Chondrocyte (in vitro differentiated cells): ENCODE measurements at regions not wholly inside any gene's neighbourhood (a gene's known extent, or its start where the extent isn't known, plus 50 kb on each side); places are given as distances from the start of the nearest gene placed in this dataset.

Experiments
- DNase-seq: peaks from one replicate; pipeline ENCODE4 v3.0.0; 2021; ENCODE audit warnings: mixed read lengths, low spot score
- H3K27ac Mint-ChIP-seq: one replicate; pipeline ENCODE4 v1.8.0; 2021; ENCODE audit warnings: mild to moderate bottlenecking, moderate library complexity, mixed read lengths; ENCODE audit not compliant: unreplicated experiment
- H3K27me3 Mint-ChIP-seq: 2 replicates; pipeline ENCODE4 v1.8.0; 2021; ENCODE audit warnings: low read depth, mixed read lengths
- H3K36me3 Mint-ChIP-seq: 2 replicates; pipeline ENCODE4 v1.8.0; 2021; ENCODE audit warnings: low read depth, mixed read lengths
- H3K4me1 Mint-ChIP-seq: 2 replicates; pipeline ENCODE4 v1.8.0; 2021; ENCODE audit warnings: low read depth, mild to moderate bottlenecking, mixed read lengths
- H3K4me3 Mint-ChIP-seq: one replicate; pipeline ENCODE4 v1.8.0; 2021; ENCODE audit warnings: mild to moderate bottlenecking, moderate library complexity, mixed read lengths; ENCODE audit not compliant: unreplicated experiment
- H3K9me3 Mint-ChIP-seq: 2 replicates; pipeline ENCODE4 v1.8.0; 2021; ENCODE audit warnings: low read depth, mixed read lengths
- TF ChIP-seq, protein P1 (sequence below): fragments of 200-600 bp; sonication (generic); IDR thresholded peaks from 2 replicates; pipeline ENCODE4 v1.5.0; 2021; ENCODE audit warnings: antibody characterized with exemption, mild to moderate bottlenecking, moderate library complexity

- Mint-ChIP-seq H3K36me3 (peaks cover 3% of the 10 kb centered on the region), H3K4me1 (peaks cover 31% of the 10 kb centered on the region), H3K27me3 (peaks cover 5% of the 10 kb centered on the region), H3K9me3 (no peaks in the 10 kb centered on the region), H3K4me3 (no peak overlapping the region), H3K27ac (no peak overlapping the region)
- TF ChIP-seq, protein P1, sequence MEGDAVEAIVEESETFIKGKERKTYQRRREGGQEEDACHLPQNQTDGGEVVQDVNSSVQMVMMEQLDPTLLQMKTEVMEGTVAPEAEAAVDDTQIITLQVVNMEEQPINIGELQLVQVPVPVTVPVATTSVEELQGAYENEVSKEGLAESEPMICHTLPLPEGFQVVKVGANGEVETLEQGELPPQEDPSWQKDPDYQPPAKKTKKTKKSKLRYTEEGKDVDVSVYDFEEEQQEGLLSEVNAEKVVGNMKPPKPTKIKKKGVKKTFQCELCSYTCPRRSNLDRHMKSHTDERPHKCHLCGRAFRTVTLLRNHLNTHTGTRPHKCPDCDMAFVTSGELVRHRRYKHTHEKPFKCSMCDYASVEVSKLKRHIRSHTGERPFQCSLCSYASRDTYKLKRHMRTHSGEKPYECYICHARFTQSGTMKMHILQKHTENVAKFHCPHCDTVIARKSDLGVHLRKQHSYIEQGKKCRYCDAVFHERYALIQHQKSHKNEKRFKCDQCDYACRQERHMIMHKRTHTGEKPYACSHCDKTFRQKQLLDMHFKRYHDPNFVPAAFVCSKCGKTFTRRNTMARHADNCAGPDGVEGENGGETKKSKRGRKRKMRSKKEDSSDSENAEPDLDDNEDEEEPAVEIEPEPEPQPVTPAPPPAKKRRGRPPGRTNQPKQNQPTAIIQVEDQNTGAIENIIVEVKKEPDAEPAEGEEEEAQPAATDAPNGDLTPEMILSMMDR: no peak
- DNase-seq: no peak
Measured at GRCh38 chr1:232114985-232115384, 488.4 kb downstream of the DISC1 start.

DNA sequence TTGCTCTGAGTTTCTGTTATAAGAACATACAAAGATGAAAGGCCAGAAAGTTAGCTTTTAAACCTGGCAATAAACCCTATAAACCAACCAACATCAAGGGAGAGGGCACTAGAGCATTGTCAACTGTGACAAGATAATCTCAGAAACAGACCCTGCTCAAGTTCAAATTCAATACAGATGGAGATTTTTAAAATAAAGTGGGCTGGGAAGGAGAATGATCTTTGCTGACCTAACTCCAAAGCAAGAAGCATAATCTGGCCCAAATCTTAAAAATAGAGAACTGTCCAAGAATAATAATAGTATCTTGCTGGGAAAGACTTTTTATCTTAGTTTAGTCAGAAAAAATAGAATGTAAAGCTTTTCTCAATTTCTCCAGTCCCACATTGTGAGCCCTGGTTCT, 485.5 kb downstream of the DISC1 start:
- Mint-ChIP-seq H3K27ac (peak overlapping the region; percentile 53), H3K4me1 (peaks cover 43% of the 10 kb centered on the region), H3K27me3 (no peaks in the 10 kb centered on the region), H3K36me3 (no peaks in the 10 kb centered on the region), H3K9me3 (no peaks in the 10 kb centered on the region), H3K4me3 (no peak overlapping the region)
- TF ChIP-seq, protein P1: no peak
- DNase-seq: no peak

GRCh38 chr1:232111611-232112010, 485.0 kb downstream of the DISC1 start:
- TF ChIP-seq, protein P1: no peak
- H3K27me3 Mint-ChIP-seq: no peaks in the 10 kb centered on the region
- H3K36me3 Mint-ChIP-seq: no peaks in the 10 kb centered on the region
- H3K4me1 Mint-ChIP-seq: peaks cover 43% of the 10 kb centered on the region
- no peak overlapping the region for H3K4me3 Mint-ChIP-seq
- H3K9me3 Mint-ChIP-seq: no peaks in the 10 kb centered on the region
- no peak for DNase-seq
- peak overlapping the region; percentile 65 for H3K27ac Mint-ChIP-seq

DNA sequence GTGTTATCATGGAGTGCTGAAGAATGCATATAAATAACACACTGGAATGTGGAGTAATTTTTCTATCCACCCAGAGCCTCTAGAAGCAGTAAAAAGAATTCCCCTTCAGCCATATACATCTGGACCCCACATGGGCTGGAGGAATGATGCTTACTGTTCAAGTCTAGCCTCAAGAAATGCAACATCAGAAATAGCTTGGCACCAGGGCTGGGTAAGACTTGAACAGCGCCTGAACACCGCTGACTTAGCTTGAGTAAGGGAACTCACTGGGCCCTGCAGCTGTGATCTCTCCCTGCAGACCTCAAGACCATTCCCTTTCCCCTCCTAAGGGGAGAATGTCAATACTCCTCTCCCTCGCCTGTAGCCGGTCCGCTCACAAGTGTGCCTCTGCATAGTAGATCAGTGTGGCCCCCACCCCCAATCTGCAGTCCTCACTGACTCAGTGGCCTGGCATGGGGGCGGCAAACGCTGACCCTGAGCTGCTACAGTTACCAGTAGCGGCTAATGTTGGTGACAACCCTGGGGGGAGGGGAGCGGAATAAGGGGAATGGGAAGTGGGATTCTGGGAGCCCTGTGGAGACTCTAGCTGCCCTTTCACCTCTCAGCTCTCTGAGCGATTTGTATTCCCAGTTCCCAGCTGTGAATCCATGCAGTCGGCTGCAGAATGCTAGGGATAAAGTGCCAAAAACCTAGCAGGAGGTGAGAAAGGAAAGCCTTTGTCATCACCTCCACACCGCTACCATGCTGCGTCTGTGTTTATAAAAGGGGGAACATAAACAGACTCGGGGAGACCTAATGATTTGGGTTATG, 483.9 kb downstream of the DISC1 start:
- H3K9me3 Mint-ChIP-seq: no peaks in the 10 kb centered on the region
- TF ChIP-seq, protein P1: no peak
- H3K4me1 Mint-ChIP-seq: peaks cover 43% of the 10 kb centered on the region
- no peaks in the 10 kb centered on the region for H3K36me3 Mint-ChIP-seq
- no peak for DNase-seq
- peak overlapping the region; percentile 65 for H3K27ac Mint-ChIP-seq
- peak overlapping the region; percentile 8 for H3K4me3 Mint-ChIP-seq
- no peaks in the 10 kb centered on the region for H3K27me3 Mint-ChIP-seq

GRCh38 chr1:232109391-232109790, 482.8 kb downstream of the DISC1 start:
- no peak overlapping the region for H3K4me3 Mint-ChIP-seq
- no peaks in the 10 kb centered on the region for H3K36me3 Mint-ChIP-seq
- TF ChIP-seq, protein P1: no peak
- H3K27ac Mint-ChIP-seq: no peak overlapping the region
- no peak for DNase-seq
- no peaks in the 10 kb centered on the region for H3K27me3 Mint-ChIP-seq
- no peaks in the 10 kb centered on the region for H3K9me3 Mint-ChIP-seq
- H3K4me1 Mint-ChIP-seq: peaks cover 41% of the 10 kb centered on the region
